ENCODE measurements at regions not wholly inside any gene's neighbourhood (a gene's known extent, or its start where the extent isn't known, plus 50 kb on each side); places are given as distances from the start of the nearest gene placed in this dataset.
A peak's percentile ranks its signal among the peaks of the same experiment; 100 is the strongest.

DNA sequence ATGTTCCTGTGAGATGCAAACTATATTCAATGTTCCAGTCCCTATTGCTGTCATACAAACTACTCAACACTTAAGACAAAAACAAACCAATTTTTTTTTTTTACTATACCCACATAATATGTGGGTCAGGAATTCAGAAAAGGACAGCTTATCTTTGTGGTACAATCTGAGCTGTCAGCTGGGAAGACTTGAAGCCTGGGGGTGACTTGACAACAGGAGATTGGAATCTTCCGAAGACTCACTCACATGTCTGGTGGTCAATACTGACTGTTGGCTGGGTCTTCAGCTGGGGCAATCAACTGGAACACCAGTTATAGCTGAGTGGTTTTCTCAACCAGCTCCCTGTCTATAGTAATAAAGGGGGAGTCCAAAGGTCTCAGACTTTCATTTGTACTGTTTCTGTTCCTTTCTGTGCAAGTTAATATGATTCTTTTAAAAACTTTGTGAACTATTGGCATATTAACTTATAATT lies 81.7 kb upstream of the ATP1B1 start:
- TF ChIP-seq CTCF (IDR thresholded peaks at IDR 0.05) = no peak
- no peaks in the 10 kb centered on the region for H3K9me3 ChIP-seq
- H3K4me3 ChIP-seq = no peak overlapping the region
- DNase-seq = no peak
- H3K36me3 ChIP-seq (ENCODE audit: low read depth) = no peaks in the 10 kb centered on the region
- intact Hi-C loops (cut with DNase I, micrococcal nuclease) = no loop called here
- H3K4me1 ChIP-seq (ENCODE audit: low read depth) = no peaks in the 10 kb centered on the region
- ATAC-seq = peak; percentile 51

- Histone ChIP-seq H3K36me3 (ENCODE audit: low read depth) (no peaks in the 10 kb centered on the region), H3K9me3 (no peaks in the 10 kb centered on the region), H3K4me1 (ENCODE audit: low read depth) (no peaks in the 10 kb centered on the region), H3K4me3 (no peak overlapping the region)
- no peak for TF ChIP-seq CTCF (IDR thresholded peaks at IDR 0.05)
- intact Hi-C loops (cut with DNase I, micrococcal nuclease) = no loop called here
- DNase-seq (no peak), ATAC-seq (no peak)
Measured at GRCh38 chr1:169025412-169025811, 81.1 kb upstream of the ATP1B1 start.

GRCh38 chr1:169027607-169028320 lies 78.7 kb upstream of the ATP1B1 start:
- ATAC-seq = no peak
- no peak for DNase-seq
- TF ChIP-seq CTCF (IDR thresholded peaks at IDR 0.05) = no peak
- no peaks in the 10 kb centered on the region for H3K36me3 ChIP-seq (ENCODE audit: low read depth)
- no peak overlapping the region for H3K4me3 ChIP-seq
- H3K9me3 ChIP-seq = no peaks in the 10 kb centered on the region
- intact Hi-C loops (cut with DNase I, micrococcal nuclease) = no loop called here
- H3K4me1 ChIP-seq (ENCODE audit: low read depth) = no peaks in the 10 kb centered on the region

- DNase-seq (no peak), ATAC-seq (no peak)
- Histone ChIP-seq H3K4me3 (no peak overlapping the region), H3K4me1 (ENCODE audit: low read depth) (no peaks in the 10 kb centered on the region), H3K36me3 (ENCODE audit: low read depth) (no peaks in the 10 kb centered on the region), H3K9me3 (no peaks in the 10 kb centered on the region)
- no peak for TF ChIP-seq CTCF (IDR thresholded peaks at IDR 0.05)
- intact Hi-C loops (cut with DNase I, micrococcal nuclease) = no loop called here
Measured at GRCh38 chr1:169031566-169032224, 74.8 kb upstream of the ATP1B1 start.

DNA sequence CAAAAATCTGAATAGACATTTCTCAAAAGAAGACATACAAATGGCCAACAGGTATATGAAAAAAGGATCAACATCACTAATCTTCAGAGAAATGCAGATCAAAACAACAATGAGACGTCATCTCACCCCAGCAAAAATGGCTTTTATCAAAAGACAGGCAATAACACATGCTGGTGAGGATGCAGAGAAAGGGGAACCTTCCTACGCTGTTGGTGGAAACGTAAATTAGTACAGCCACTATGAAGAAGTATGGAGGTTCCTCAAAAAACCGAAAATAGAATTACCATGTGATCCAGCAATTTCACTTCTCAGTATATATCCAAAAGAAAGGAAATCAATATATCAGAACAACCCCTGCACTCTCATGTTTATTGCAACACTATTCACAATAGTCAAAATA lies 65.1 kb upstream of the ATP1B1 start:
- Histone ChIP-seq H3K9me3 (no peaks in the 10 kb centered on the region), H3K4me1 (ENCODE audit: low read depth) (peaks cover 8% of the 10 kb centered on the region), H3K36me3 (ENCODE audit: low read depth) (no peaks in the 10 kb centered on the region), H3K4me3 (no peak overlapping the region)
- intact Hi-C loops (cut with DNase I, micrococcal nuclease) = no loop called here
- ATAC-seq (no peak), DNase-seq (no peak)
- no peak for TF ChIP-seq CTCF (IDR thresholded peaks at IDR 0.05)

Measured in mucosa of descending colon (tissue), 3 donors.